GM23248 (cell line): ENCODE measurements at regions not wholly inside any gene's neighbourhood (a gene's known extent, or its start where the extent isn't known, plus 50 kb on each side); places are given as distances from the start of the nearest gene placed in this dataset.

Experiments
- EZH2 ChIP-seq: fragments of 200-600 bp; sonication (generic); IDR thresholded peaks from 2 replicates; pipeline ENCODE4 v1.6.1; 2018; ENCODE audit warnings: antibody characterized with exemption, mild to moderate bottlenecking; ENCODE audit not compliant: insufficient read depth, poor library complexity, severe bottlenecking
- EZH2phosphoT487 ChIP-seq: fragments of 200-600 bp; sonication (generic); IDR thresholded peaks from 2 replicates; pipeline ENCODE4 v1.6.1; 2018; ENCODE audit warnings: antibody characterized with exemption, moderate library complexity, mild to moderate bottlenecking, low read depth; ENCODE audit not compliant: insufficient read depth

DNA sequence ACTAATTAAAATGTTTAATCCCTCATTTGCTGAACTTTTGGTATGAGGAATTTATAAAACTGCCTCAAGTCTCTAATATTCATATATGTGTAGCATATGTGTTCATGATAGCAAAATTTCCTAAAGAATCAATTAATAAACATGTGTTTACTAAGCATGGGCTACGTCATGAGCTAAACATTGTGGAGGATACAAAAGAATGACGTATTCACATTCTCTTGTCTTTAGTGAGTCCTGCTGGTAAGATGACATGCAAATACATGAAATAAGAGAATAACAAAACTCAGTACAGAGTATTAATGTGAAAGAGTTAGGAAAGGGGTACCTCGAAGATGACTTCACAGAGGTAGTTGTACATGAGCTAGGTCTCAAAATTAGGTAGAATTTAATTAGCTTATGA, 121.9 kb upstream of the POF1B start:
- no peak for TF ChIP-seq EZH2phosphoT487
- no peak for TF ChIP-seq EZH2
